HCT116 (cell line): ENCODE measurements at regions not wholly inside any gene's neighbourhood (a gene's known extent, or its start where the extent isn't known, plus 50 kb on each side); places are given as distances from the start of the nearest gene placed in this dataset.

Experiments
- ATAC-seq: fragments of 200-7000 bp; cut with Tn5 transposase; 2 replicates; pipeline ENCODE4 v1.9.1; 2020; ENCODE audit warnings: mild to moderate bottlenecking, moderate library complexity
- BruUV-seq: library from RNA; stranded (reverse); fragments of 400-500 nt; replicated peaks from 2 replicates; lab custom pipeline; 2021; lab: Mats Ljungman, UMichigan
- CTCF ChIA-PET: fragments of 300-600 bp; sonication (Branson Sonifier 250); formaldehyde crosslinking; loops from one replicate; lab custom pipeline; 2021; ENCODE audit warnings: antibody characterized with exemption; lab: Charles Lee
- POLR2A ChIA-PET: fragments of 300-600, 350-600 bp; sonication (Branson Sonifier 250); formaldehyde crosslinking; loops from one replicate; lab custom pipeline; 2021; ENCODE audit warnings: antibody characterized with exemption; lab: Charles Lee
- RAD21 ChIA-PET, 2 experiments: fragments of 300-600 bp; sonication (Branson Sonifier 250); formaldehyde crosslinking; loops; one replicate each; lab custom pipeline; 2023; ENCODE audit warnings: low total read pairs in 2 of 2; ENCODE audit not compliant: uncharacterized antibody in 2 of 2, unreplicated experiment in 2 of 2, low non-redundant PET in 1 of 2; lab: Charles Lee
- DNase-seq: peaks from one replicate; pipeline ENCODE4 v3.0.0-alpha.2; 2010; ENCODE audit warnings: low read depth, low spot score
- H2AFZ ChIP-seq: fragments of 200-600 bp; shearing (Covaris generic), sonication (generic); 2 replicates; pipeline ENCODE4 v1.6.1; 2017; ENCODE audit warnings: low read depth, mixed run types, mixed read lengths, antibody characterized with exemption, low read length; ENCODE audit not compliant: poor library complexity, severe bottlenecking
- H3K27ac ChIP-seq: 2 replicates; pipeline ENCODE4 v1.5.1; 2012; ENCODE audit warnings: low read depth, low read length
- H3K27me3 ChIP-seq: fragments of 200-600 bp; sonication (generic); 2 replicates; pipeline ENCODE4 v1.6.1; 2016; ENCODE audit warnings: mixed run types, low read length, mixed read lengths; ENCODE audit not compliant: insufficient read depth
- H3K36me3 ChIP-seq, 2 experiments: fragments of 200-500 bp in 1 of 2; fragments of 200-600 bp in 1 of 2; sonication (Bioruptor generic) in 1 of 2; sonication (generic) in 1 of 2; 2 replicates each; pipeline versions ENCODE4 v1.5.1 to v1.6.1; 2014 to 2016; ENCODE audit warnings: low read length in 2 of 2, inconsistent platforms in 1 of 2, mixed read lengths in 1 of 2, mixed run types in 1 of 2; ENCODE audit not compliant: insufficient read depth in 2 of 2, control insufficient read depth in 1 of 2
- H3K4me1 ChIP-seq, 2 experiments: fragments of 200-600 bp in 1 of 2; sonication (generic) in 1 of 2; 2 replicates each; pipeline versions ENCODE4 v1.5.1 to v1.6.1; 2012 to 2017; ENCODE audit warnings: low read length in 2 of 2, inconsistent platforms in 1 of 2, mild to moderate bottlenecking in 1 of 2, mixed read lengths in 1 of 2, mixed run types in 1 of 2, moderate library complexity in 1 of 2; ENCODE audit not compliant: insufficient read depth in 2 of 2, control insufficient read depth in 1 of 2
- H3K4me2 ChIP-seq: fragments of 200-600 bp; sonication (generic); 2 replicates; pipeline ENCODE4 v1.6.1; 2017; ENCODE audit warnings: mixed run types, low read length, mixed read lengths
- H3K4me3 ChIP-seq, 2 experiments: fragments of 200-600 bp in 1 of 2; sonication (generic) in 1 of 2; replicated peaks in 1 of 2; 2 replicates each; pipeline ENCODE4 v1.5.1; 2011 to 2016; ENCODE audit warnings: low read length in 2 of 2, control low read depth in 1 of 2, low read depth in 1 of 2, mild to moderate bottlenecking in 1 of 2, mixed read lengths in 1 of 2, mixed run types in 1 of 2
- H3K79me2 ChIP-seq: fragments of 200-600 bp; sonication (generic); 2 replicates; pipeline ENCODE4 v1.6.1; 2017; ENCODE audit warnings: mild to moderate bottlenecking, mixed run types, low read length, moderate library complexity, mixed read lengths; ENCODE audit not compliant: insufficient read depth
- H3K9ac ChIP-seq: fragments of 200-600 bp; sonication (generic); 2 replicates; pipeline ENCODE4 v1.6.1; 2016; ENCODE audit warnings: low read length, mixed read lengths
- H3K9me2 ChIP-seq: fragments of 200-600 bp; sonication (generic), shearing (Covaris generic); 2 replicates; pipeline ENCODE4 v1.6.1; 2017; ENCODE audit warnings: mixed run types, mild to moderate bottlenecking, moderate library complexity; ENCODE audit not compliant: insufficient read depth
- H3K9me3 ChIP-seq, 2 experiments: fragments of 200-500 bp in 1 of 2; fragments of 200-600 bp in 1 of 2; sonication (Bioruptor generic) in 1 of 2; sonication (generic) in 1 of 2; 2 replicates each; pipeline ENCODE4 v1.6.1; 2014 to 2017; ENCODE audit warnings: low read length in 2 of 2, mixed read lengths in 2 of 2, inconsistent platforms in 1 of 2, low read depth in 1 of 2, mild to moderate bottlenecking in 1 of 2, mixed run types in 1 of 2, moderate library complexity in 1 of 2; ENCODE audit not compliant: control insufficient read depth in 1 of 2, insufficient read depth in 1 of 2
- H4K20me1 ChIP-seq: fragments of 200-600 bp; sonication (generic), shearing (Covaris generic); 2 replicates; pipeline ENCODE4 v1.6.1; 2017; ENCODE audit warnings: mixed run types, mild to moderate bottlenecking, moderate library complexity; ENCODE audit not compliant: insufficient read depth
- CBX3 ChIP-seq: IDR thresholded peaks from 2 replicates; pipeline ENCODE4 v1.6.1; 2012; ENCODE audit warnings: low read depth
- CTCF ChIP-seq, 3 experiments: fragments of 200-600 bp in 1 of 3; sonication (generic) in 1 of 3; IDR thresholded peaks in 2 of 3; conservative IDR thresholded peaks in 1 of 3; 2 replicates each; pipeline ENCODE4 v1.5.1; 2012 to 2017; ENCODE audit warnings: low read depth in 2 of 3, low read length in 2 of 3, antibody characterized with exemption in 1 of 3, borderline replicate concordance in 1 of 3, control low read depth in 1 of 3, mild to moderate bottlenecking in 1 of 3, mixed read lengths in 1 of 3, mixed run types in 1 of 3, moderate library complexity in 1 of 3; ENCODE audit not compliant: insufficient read depth in 1 of 3
- EGR1 ChIP-seq: IDR thresholded peaks from 2 replicates; pipeline ENCODE4 v1.6.1; 2012; ENCODE audit warnings: low read depth
- EZH2 ChIP-seq: fragments of 200-600 bp; sonication (generic); IDR thresholded peaks from 2 replicates; pipeline ENCODE4 v1.6.1; 2017; ENCODE audit warnings: antibody characterized with exemption, mixed run types
- EZH2phosphoT487 ChIP-seq: fragments of 200-600 bp; IDR thresholded peaks from 2 replicates; pipeline ENCODE4 v1.6.1; 2018; ENCODE audit warnings: antibody characterized with exemption, borderline replicate concordance
- POLR2A ChIP-seq: IDR thresholded peaks from 2 replicates; pipeline ENCODE4 v1.7.0; 2011; ENCODE audit warnings: borderline replicate concordance; ENCODE audit not compliant: insufficient read depth, insufficient read length; ENCODE audit errors: extremely low read depth
- SIN3A ChIP-seq: IDR thresholded peaks from 2 replicates; pipeline ENCODE4 v1.6.1; 2012; ENCODE audit warnings: low read depth
- SP1 ChIP-seq: IDR thresholded peaks from 2 replicates; pipeline ENCODE4 v1.6.1; 2012; ENCODE audit warnings: low read depth
- SRF ChIP-seq: IDR thresholded peaks from 2 replicates; pipeline ENCODE4 v1.6.1; 2012; ENCODE audit warnings: low read depth
- TCF7L2 ChIP-seq: IDR thresholded peaks from 2 replicates; pipeline ENCODE4 v1.7.0; 2011; ENCODE audit warnings: borderline replicate concordance, inconsistent platforms; ENCODE audit not compliant: insufficient read depth, insufficient read length; ENCODE audit errors: extremely low read depth
- YY1 ChIP-seq: IDR thresholded peaks from 2 replicates; pipeline ENCODE4 v1.6.1; 2011; ENCODE audit warnings: low read length, low read depth, moderate library complexity, mild to moderate bottlenecking; ENCODE audit not compliant: insufficient replicate concordance; ENCODE audit errors: extremely low read depth
- ZFX ChIP-seq: fragments of 450-650 bp; IDR thresholded peaks from 2 replicates; pipeline ENCODE4 v1.6.1; 2017
- ZNF274 ChIP-seq: fragments of 200-500 bp; sonication (Bioruptor generic); IDR thresholded peaks from 2 replicates; pipeline ENCODE4 v1.6.1; 2014; ENCODE audit warnings: mild to moderate bottlenecking, low read depth, low read length, inconsistent platforms
- intact Hi-C: fragments of 100-400 bp; cut with micrococcal nuclease; formaldehyde crosslinking; loops from 2 replicates; pipeline ENCODE4 v1.10.0; 2022
- TF ChIP-seq, protein P1 (sequence below): IDR thresholded peaks from 2 replicates; pipeline ENCODE4 v1.6.1; 2011; ENCODE audit warnings: mild to moderate bottlenecking, low read length, moderate library complexity; ENCODE audit not compliant: insufficient replicate concordance; ENCODE audit errors: extremely low read depth
- TF ChIP-seq, protein P2 (sequence below): IDR thresholded peaks from 2 replicates; pipeline ENCODE4 v1.6.1; 2012; ENCODE audit warnings: low read depth
- TF ChIP-seq, protein P3 (sequence below): IDR thresholded peaks from 2 replicates; pipeline ENCODE4 v1.6.1; 2012

- H3K9ac ChIP-seq = no peak overlapping the region
- no peak overlapping the region for H3K4me3 ChIP-seq
- ATAC-seq (no peak), DNase-seq (no peak)
- ChIA-PET CTCF (no interaction called here), POLR2A (no interaction called here), RAD21 (no interaction called here)
- no peak for TF ChIP-seq YY1
- TF ChIP-seq SRF = no peak
- TF ChIP-seq, protein P1, sequence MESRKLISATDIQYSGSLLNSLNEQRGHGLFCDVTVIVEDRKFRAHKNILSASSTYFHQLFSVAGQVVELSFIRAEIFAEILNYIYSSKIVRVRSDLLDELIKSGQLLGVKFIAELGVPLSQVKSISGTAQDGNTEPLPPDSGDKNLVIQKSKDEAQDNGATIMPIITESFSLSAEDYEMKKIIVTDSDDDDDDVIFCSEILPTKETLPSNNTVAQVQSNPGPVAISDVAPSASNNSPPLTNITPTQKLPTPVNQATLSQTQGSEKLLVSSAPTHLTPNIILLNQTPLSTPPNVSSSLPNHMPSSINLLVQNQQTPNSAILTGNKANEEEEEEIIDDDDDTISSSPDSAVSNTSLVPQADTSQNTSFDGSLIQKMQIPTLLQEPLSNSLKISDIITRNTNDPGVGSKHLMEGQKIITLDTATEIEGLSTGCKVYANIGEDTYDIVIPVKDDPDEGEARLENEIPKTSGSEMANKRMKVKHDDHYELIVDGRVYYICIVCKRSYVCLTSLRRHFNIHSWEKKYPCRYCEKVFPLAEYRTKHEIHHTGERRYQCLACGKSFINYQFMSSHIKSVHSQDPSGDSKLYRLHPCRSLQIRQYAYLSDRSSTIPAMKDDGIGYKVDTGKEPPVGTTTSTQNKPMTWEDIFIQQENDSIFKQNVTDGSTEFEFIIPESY = no peak
- TF ChIP-seq EGR1 = no peak
- no peak for TF ChIP-seq POLR2A
- TF ChIP-seq, protein P2, sequence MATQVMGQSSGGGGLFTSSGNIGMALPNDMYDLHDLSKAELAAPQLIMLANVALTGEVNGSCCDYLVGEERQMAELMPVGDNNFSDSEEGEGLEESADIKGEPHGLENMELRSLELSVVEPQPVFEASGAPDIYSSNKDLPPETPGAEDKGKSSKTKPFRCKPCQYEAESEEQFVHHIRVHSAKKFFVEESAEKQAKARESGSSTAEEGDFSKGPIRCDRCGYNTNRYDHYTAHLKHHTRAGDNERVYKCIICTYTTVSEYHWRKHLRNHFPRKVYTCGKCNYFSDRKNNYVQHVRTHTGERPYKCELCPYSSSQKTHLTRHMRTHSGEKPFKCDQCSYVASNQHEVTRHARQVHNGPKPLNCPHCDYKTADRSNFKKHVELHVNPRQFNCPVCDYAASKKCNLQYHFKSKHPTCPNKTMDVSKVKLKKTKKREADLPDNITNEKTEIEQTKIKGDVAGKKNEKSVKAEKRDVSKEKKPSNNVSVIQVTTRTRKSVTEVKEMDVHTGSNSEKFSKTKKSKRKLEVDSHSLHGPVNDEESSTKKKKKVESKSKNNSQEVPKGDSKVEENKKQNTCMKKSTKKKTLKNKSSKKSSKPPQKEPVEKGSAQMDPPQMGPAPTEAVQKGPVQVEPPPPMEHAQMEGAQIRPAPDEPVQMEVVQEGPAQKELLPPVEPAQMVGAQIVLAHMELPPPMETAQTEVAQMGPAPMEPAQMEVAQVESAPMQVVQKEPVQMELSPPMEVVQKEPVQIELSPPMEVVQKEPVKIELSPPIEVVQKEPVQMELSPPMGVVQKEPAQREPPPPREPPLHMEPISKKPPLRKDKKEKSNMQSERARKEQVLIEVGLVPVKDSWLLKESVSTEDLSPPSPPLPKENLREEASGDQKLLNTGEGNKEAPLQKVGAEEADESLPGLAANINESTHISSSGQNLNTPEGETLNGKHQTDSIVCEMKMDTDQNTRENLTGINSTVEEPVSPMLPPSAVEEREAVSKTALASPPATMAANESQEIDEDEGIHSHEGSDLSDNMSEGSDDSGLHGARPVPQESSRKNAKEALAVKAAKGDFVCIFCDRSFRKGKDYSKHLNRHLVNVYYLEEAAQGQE = no peak
- TF ChIP-seq ZNF274 = no peak
- TF ChIP-seq SIN3A = no peak
- TF ChIP-seq TCF7L2 = no peak
- TF ChIP-seq ZFX = no peak
- TF ChIP-seq SP1 = no peak
- no peak for TF ChIP-seq CBX3
- TF ChIP-seq, protein P3, sequence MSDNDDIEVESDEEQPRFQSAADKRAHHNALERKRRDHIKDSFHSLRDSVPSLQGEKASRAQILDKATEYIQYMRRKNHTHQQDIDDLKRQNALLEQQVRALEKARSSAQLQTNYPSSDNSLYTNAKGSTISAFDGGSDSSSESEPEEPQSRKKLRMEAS = no peak
- no peak for TF ChIP-seq EZH2phosphoT487
- TF ChIP-seq EZH2 = no peak
- no peak for TF ChIP-seq CTCF (IDR thresholded peaks at IDR 0.05 in 2 of 3, conservative IDR thresholded peaks at IDR 0.05 in 1 of 3; ENCODE audit: borderline replicate concordance in 1 of 3, insufficient read depth in 1 of 3, low read depth in 2 of 3, low read length in 2 of 3)
- H3K9me3 ChIP-seq = no peaks in the 10 kb centered on the region
- H3K27me3 ChIP-seq = no peaks in the 10 kb centered on the region
- no peaks in the 10 kb centered on the region for H4K20me1 ChIP-seq
- H3K4me2 ChIP-seq = no peak overlapping the region
- no peaks in the 10 kb centered on the region for H3K9me2 ChIP-seq
- no peak overlapping the region for H3K27ac ChIP-seq
- no peaks in the 10 kb centered on the region for H3K79me2 ChIP-seq
- H3K4me1 ChIP-seq = no peaks in the 10 kb centered on the region
- intact Hi-C loops = no loop called here
- no peaks in the 10 kb centered on the region for H3K36me3 ChIP-seq
- no TSS peak for BruUV-seq
- no peak overlapping the region for H2AFZ ChIP-seq
These were observed 75.1 kb upstream of the DBX2 start for GRCh38 chr12:45125997-45126396.
